ENCODE measurements at regions not wholly inside any gene's neighbourhood (a gene's known extent, or its start where the extent isn't known, plus 50 kb on each side); places are given as distances from the start of the nearest gene placed in this dataset.

GRCh38 chr6:169378620-169379381 lies 125.2 kb upstream of the THBS2 start:
- Histone ChIP-seq H3K27ac (ENCODE audit: low read length) (no peak overlapping the region), H3K36me3 (ENCODE audit: control insufficient read depth, insufficient read depth, low read length) (no peaks in the 10 kb centered on the region), H3K4me1 (ENCODE audit: control insufficient read depth, insufficient read depth, low read length) (no peaks in the 10 kb centered on the region), H3K4me3 (ENCODE audit: low read length) (no peak overlapping the region), H3K9me3 (ENCODE audit: control insufficient read depth, insufficient read depth, low read length) (no peaks in the 10 kb centered on the region), H3K27me3 (ENCODE audit: control insufficient read depth, insufficient read depth, low read length) (no peaks in the 10 kb centered on the region)
- DNase-seq (ENCODE audit: low read depth, low spot score) = no peak
- no CpG with 5 or more reads among the region's 22 CpGs for WGBS (ENCODE audit: insufficient coverage, insufficient read length)

GRCh38 chr6:169376458-169376857 lies 122.8 kb upstream of the THBS2 start:
- H3K4me3 ChIP-seq (ENCODE audit: low read length) = no peak overlapping the region
- no peaks in the 10 kb centered on the region for H3K9me3 ChIP-seq (ENCODE audit: control insufficient read depth, insufficient read depth, low read length)
- H3K27me3 ChIP-seq (ENCODE audit: control insufficient read depth, insufficient read depth, low read length) = no peaks in the 10 kb centered on the region
- no peak overlapping the region for H3K27ac ChIP-seq (ENCODE audit: low read length)
- no peaks in the 10 kb centered on the region for H3K36me3 ChIP-seq (ENCODE audit: control insufficient read depth, insufficient read depth, low read length)
- no peak for DNase-seq (ENCODE audit: low read depth, low spot score)
- H3K4me1 ChIP-seq (ENCODE audit: control insufficient read depth, insufficient read depth, low read length) = no peaks in the 10 kb centered on the region
- WGBS (ENCODE audit: insufficient coverage, insufficient read length) = no CpG with 5 or more reads among the region's 10 CpGs

GRCh38 chr6:169372589-169372988 lies 118.9 kb upstream of the THBS2 start:
- WGBS (ENCODE audit: insufficient coverage, insufficient read length) = 100% methylated on average over 2 of the region's 5 CpGs
- DNase-seq (ENCODE audit: low read depth, low spot score) = no peak
- no peaks in the 10 kb centered on the region for H3K9me3 ChIP-seq (ENCODE audit: control insufficient read depth, insufficient read depth, low read length)
- H3K4me3 ChIP-seq (ENCODE audit: low read length) = no peak overlapping the region
- 0 out of 2 replicates have a peak, but pooled peaks cover 1% of the 10 kb centered on the region for H3K4me1 ChIP-seq (ENCODE audit: control insufficient read depth, insufficient read depth, low read length)
- H3K27ac ChIP-seq (ENCODE audit: low read length) = no peak overlapping the region
- no peaks in the 10 kb centered on the region for H3K36me3 ChIP-seq (ENCODE audit: control insufficient read depth, insufficient read depth, low read length)
- H3K27me3 ChIP-seq (ENCODE audit: control insufficient read depth, insufficient read depth, low read length) = no peaks in the 10 kb centered on the region

- Histone ChIP-seq H3K27me3 (ENCODE audit: control insufficient read depth, insufficient read depth, low read length) (no peaks in the 10 kb centered on the region), H3K4me3 (ENCODE audit: low read length) (no peak overlapping the region), H3K4me1 (ENCODE audit: control insufficient read depth, insufficient read depth, low read length) (0 out of 2 replicates have a peak, but pooled peaks cover 1% of the 10 kb centered on the region), H3K36me3 (ENCODE audit: control insufficient read depth, insufficient read depth, low read length) (no peaks in the 10 kb centered on the region), H3K27ac (ENCODE audit: low read length) (no peak overlapping the region), H3K9me3 (ENCODE audit: control insufficient read depth, insufficient read depth, low read length) (no peaks in the 10 kb centered on the region)
- no peak for DNase-seq (ENCODE audit: low read depth, low spot score)
- 100% methylated on average over 3 of the region's 12 CpGs for WGBS (ENCODE audit: insufficient coverage, insufficient read length)
Measured at GRCh38 chr6:169371344-169372127, 117.9 kb upstream of the THBS2 start.

GRCh38 chr6:169370666-169371343 lies 117.2 kb upstream of the THBS2 start:
- Histone ChIP-seq H3K9me3 (ENCODE audit: control insufficient read depth, insufficient read depth, low read length) (no peaks in the 10 kb centered on the region), H3K27ac (ENCODE audit: low read length) (no peak overlapping the region), H3K27me3 (ENCODE audit: control insufficient read depth, insufficient read depth, low read length) (no peaks in the 10 kb centered on the region), H3K36me3 (ENCODE audit: control insufficient read depth, insufficient read depth, low read length) (no peaks in the 10 kb centered on the region), H3K4me3 (ENCODE audit: low read length) (no peak overlapping the region), H3K4me1 (ENCODE audit: control insufficient read depth, insufficient read depth, low read length) (0 out of 2 replicates have a peak, but pooled peaks cover 1% of the 10 kb centered on the region)
- no CpG with 5 or more reads among the region's 8 CpGs for WGBS (ENCODE audit: insufficient coverage, insufficient read length)
- no peak for DNase-seq (ENCODE audit: low read depth, low spot score)

- H3K36me3 ChIP-seq (ENCODE audit: control insufficient read depth, insufficient read depth, low read length) = no peaks in the 10 kb centered on the region
- no peak overlapping the region for H3K4me3 ChIP-seq (ENCODE audit: low read length)
- H3K27me3 ChIP-seq (ENCODE audit: control insufficient read depth, insufficient read depth, low read length) = no peaks in the 10 kb centered on the region
- no peak overlapping the region for H3K27ac ChIP-seq (ENCODE audit: low read length)
- no peaks in the 10 kb centered on the region for H3K9me3 ChIP-seq (ENCODE audit: control insufficient read depth, insufficient read depth, low read length)
- H3K4me1 ChIP-seq (ENCODE audit: control insufficient read depth, insufficient read depth, low read length) = 0 out of 2 replicates have a peak, but pooled peaks cover 1% of the 10 kb centered on the region
- no peak for DNase-seq (ENCODE audit: low read depth, low spot score)
- no CpG with 5 or more reads among the region's 10 CpGs for WGBS (ENCODE audit: insufficient coverage, insufficient read length)
Measured at GRCh38 chr6:169370054-169370453, 116.4 kb upstream of the THBS2 start.

GRCh38 chr6:169368200-169368599 lies 114.6 kb upstream of the THBS2 start:
- Histone ChIP-seq H3K9me3 (ENCODE audit: control insufficient read depth, insufficient read depth, low read length) (no peaks in the 10 kb centered on the region), H3K27ac (ENCODE audit: low read length) (no peak overlapping the region), H3K36me3 (ENCODE audit: control insufficient read depth, insufficient read depth, low read length) (no peaks in the 10 kb centered on the region), H3K27me3 (ENCODE audit: control insufficient read depth, insufficient read depth, low read length) (no peaks in the 10 kb centered on the region), H3K4me1 (ENCODE audit: control insufficient read depth, insufficient read depth, low read length) (0 out of 2 replicates have a peak, but pooled peaks cover 1% of the 10 kb centered on the region), H3K4me3 (ENCODE audit: low read length) (no peak overlapping the region)
- no peak for DNase-seq (ENCODE audit: low read depth, low spot score)
- no CpG with 5 or more reads among the region's 11 CpGs for WGBS (ENCODE audit: insufficient coverage, insufficient read length)

GRCh38 chr6:169367507-169367906 lies 113.9 kb upstream of the THBS2 start:
- no peaks in the 10 kb centered on the region for H3K9me3 ChIP-seq (ENCODE audit: control insufficient read depth, insufficient read depth, low read length)
- no peak overlapping the region for H3K4me3 ChIP-seq (ENCODE audit: low read length)
- no peaks in the 10 kb centered on the region for H3K36me3 ChIP-seq (ENCODE audit: control insufficient read depth, insufficient read depth, low read length)
- no CpG with 5 or more reads among the region's 7 CpGs for WGBS (ENCODE audit: insufficient coverage, insufficient read length)
- H3K27me3 ChIP-seq (ENCODE audit: control insufficient read depth, insufficient read depth, low read length) = no peaks in the 10 kb centered on the region
- no peak overlapping the region for H3K27ac ChIP-seq (ENCODE audit: low read length)
- H3K4me1 ChIP-seq (ENCODE audit: control insufficient read depth, insufficient read depth, low read length) = 0 out of 2 replicates have a peak, but pooled peaks cover 1% of the 10 kb centered on the region
- DNase-seq (ENCODE audit: low read depth, low spot score) = no peak

- Histone ChIP-seq H3K27me3 (ENCODE audit: control insufficient read depth, insufficient read depth, low read length) (no peaks in the 10 kb centered on the region), H3K27ac (ENCODE audit: low read length) (no peak overlapping the region), H3K36me3 (ENCODE audit: control insufficient read depth, insufficient read depth, low read length) (no peaks in the 10 kb centered on the region), H3K9me3 (ENCODE audit: control insufficient read depth, insufficient read depth, low read length) (no peaks in the 10 kb centered on the region), H3K4me1 (ENCODE audit: control insufficient read depth, insufficient read depth, low read length) (0 out of 2 replicates have a peak, but pooled peaks cover 1% of the 10 kb centered on the region), H3K4me3 (ENCODE audit: low read length) (no peak overlapping the region)
- no CpG with 5 or more reads among the region's 13 CpGs for WGBS (ENCODE audit: insufficient coverage, insufficient read length)
- DNase-seq (ENCODE audit: low read depth, low spot score) = no peak
Measured at GRCh38 chr6:169366258-169366901, 112.7 kb upstream of the THBS2 start.

Measured in iPS DF 6.9 (cell line).